ENCODE measurements at regions not wholly inside any gene's neighbourhood (a gene's known extent, or its start where the extent isn't known, plus 50 kb on each side); places are given as distances from the start of the nearest gene placed in this dataset.

DNA sequence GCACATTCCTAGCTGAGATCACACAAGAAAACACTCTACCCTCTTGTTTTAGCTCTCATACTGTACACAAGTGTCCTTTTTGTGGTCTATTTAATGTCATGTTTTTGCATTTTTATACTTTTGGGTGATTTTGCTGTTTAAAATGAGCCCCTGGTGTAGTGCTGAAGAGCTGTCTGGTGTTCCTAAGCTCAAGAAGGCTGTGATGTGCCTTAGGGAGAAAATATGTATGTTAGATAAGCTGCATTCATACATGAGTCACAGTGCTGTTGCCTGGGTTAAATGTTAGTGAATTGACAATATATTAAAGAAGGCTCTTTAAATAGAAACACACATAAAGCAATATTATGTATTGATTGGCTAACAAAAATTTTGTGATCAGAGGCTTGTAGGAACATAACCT, 387.4 kb upstream of the C2CD4B start:
- Histone ChIP-seq H3K36me3 (replicated peaks in 1 of 2; ENCODE audit: control insufficient read depth in 2 of 2, insufficient read depth in 2 of 2, low read length in 2 of 2) (no peaks in the 10 kb centered on the region), H3K4ac (ENCODE audit: low read length) (no peak overlapping the region), H2BK120ac (ENCODE audit: low read depth, low read length) (no peak overlapping the region), H2BK15ac (ENCODE audit: low read length) (no peak overlapping the region), H3K14ac (ENCODE audit: low read length) (no peak overlapping the region), H2AFZ (ENCODE audit: low read length) (no peak overlapping the region), H2BK5ac (ENCODE audit: low read length) (no peak overlapping the region), H4K8ac (ENCODE audit: low read depth, low read length) (no peak overlapping the region), H3K4me3 (ENCODE audit: low read length in 2 of 2) (no peak overlapping the region), H3K79me1 (ENCODE audit: low read depth, low read length) (peaks cover 2% of the 10 kb centered on the region), H3K23ac (ENCODE audit: low read depth, low read length, poor library complexity) (no peak overlapping the region), H3K4me1 (ENCODE audit: control insufficient read depth in 2 of 2, insufficient read depth in 1 of 2, low read depth in 1 of 2, low read length in 2 of 2) (no peaks in the 10 kb centered on the region), H2BK12ac (ENCODE audit: low read length) (no peak overlapping the region), H3K18ac (ENCODE audit: low read length) (no peak overlapping the region), H4K91ac (ENCODE audit: low read depth, low read length, poor library complexity) (no peak overlapping the region), H3K9ac (ENCODE audit: low read depth, low read length, poor library complexity) (no peak overlapping the region), H3K27me3 (ENCODE audit: control insufficient read depth in 3 of 3, insufficient read depth in 3 of 3, low read depth in 1 of 3, low read length in 3 of 3) (no peaks in the 10 kb centered on the region), H3K9me3 (replicated peaks in 1 of 2; ENCODE audit: control insufficient read depth in 2 of 2, insufficient read depth in 1 of 2, low read depth in 1 of 2, low read length in 2 of 2) (no peaks in the 10 kb centered on the region), H2AK5ac (ENCODE audit: low read depth, low read length) (no peak overlapping the region), H3K27ac (replicated peaks; ENCODE audit: low read length) (no peak overlapping the region), H3K4me2 (ENCODE audit: insufficient read depth, low read length, poor library complexity, severe bottlenecking) (no peak overlapping the region)
- no peak for DNase-seq (ENCODE audit: low spot score)

GRCh38 chr15:62553911-62554563, 389.0 kb upstream of the C2CD4B start:
- Histone ChIP-seq H2BK12ac (ENCODE audit: low read length) (no peak overlapping the region), H3K4me1 (ENCODE audit: control insufficient read depth in 2 of 2, insufficient read depth in 1 of 2, low read depth in 1 of 2, low read length in 2 of 2) (no peaks in the 10 kb centered on the region), H2BK120ac (ENCODE audit: low read depth, low read length) (no peak overlapping the region), H3K36me3 (replicated peaks in 1 of 2; ENCODE audit: control insufficient read depth in 2 of 2, insufficient read depth in 2 of 2, low read length in 2 of 2) (no peaks in the 10 kb centered on the region), H3K79me1 (ENCODE audit: low read depth, low read length) (peaks cover 2% of the 10 kb centered on the region), H3K18ac (ENCODE audit: low read length) (no peak overlapping the region), H2AK5ac (ENCODE audit: low read depth, low read length) (no peak overlapping the region), H3K9ac (ENCODE audit: low read depth, low read length, poor library complexity) (no peak overlapping the region), H3K9me3 (replicated peaks in 1 of 2; ENCODE audit: control insufficient read depth in 2 of 2, insufficient read depth in 1 of 2, low read depth in 1 of 2, low read length in 2 of 2) (no peaks in the 10 kb centered on the region), H3K27ac (replicated peaks; ENCODE audit: low read length) (no peak overlapping the region), H3K23ac (ENCODE audit: low read depth, low read length, poor library complexity) (no peak overlapping the region), H3K27me3 (ENCODE audit: control insufficient read depth in 3 of 3, insufficient read depth in 3 of 3, low read depth in 1 of 3, low read length in 3 of 3) (no peaks in the 10 kb centered on the region), H3K4me2 (ENCODE audit: insufficient read depth, low read length, poor library complexity, severe bottlenecking) (no peak overlapping the region), H3K4ac (ENCODE audit: low read length) (no peak overlapping the region), H2BK5ac (ENCODE audit: low read length) (no peak overlapping the region), H2AFZ (ENCODE audit: low read length) (no peak overlapping the region), H4K8ac (ENCODE audit: low read depth, low read length) (no peak overlapping the region), H2BK15ac (ENCODE audit: low read length) (no peak overlapping the region), H3K14ac (ENCODE audit: low read length) (no peak overlapping the region), H3K4me3 (ENCODE audit: low read length in 2 of 2) (no peak overlapping the region), H4K91ac (ENCODE audit: low read depth, low read length, poor library complexity) (no peak overlapping the region)
- no peak for DNase-seq (ENCODE audit: low spot score)
- no CpG with 5 or more reads among the region's 2 CpGs for WGBS, 2 donors (ENCODE audit: extremely low coverage in 2 of 2, insufficient read length in 2 of 2, insufficient replicate concordance in 1 of 2)

GRCh38 chr15:62558640-62559380, 393.7 kb upstream of the C2CD4B start:
- H2BK120ac ChIP-seq (ENCODE audit: low read depth, low read length), result no peak overlapping the region
- no peak overlapping the region for H2BK12ac ChIP-seq (ENCODE audit: low read length)
- H3K4me1 ChIP-seq (ENCODE audit: control insufficient read depth in 2 of 2, insufficient read depth in 1 of 2, low read depth in 1 of 2, low read length in 2 of 2), result peaks cover 0 to 5% of the 10 kb centered on the region in 2 donors
- no peak overlapping the region for H3K27ac ChIP-seq (replicated peaks; ENCODE audit: low read length)
- H3K79me1 ChIP-seq (ENCODE audit: low read depth, low read length), result no peaks in the 10 kb centered on the region
- H2BK15ac ChIP-seq (ENCODE audit: low read length), result no peak overlapping the region
- H3K14ac ChIP-seq (ENCODE audit: low read length), result no peak overlapping the region
- H2AK5ac ChIP-seq (ENCODE audit: low read depth, low read length), result no peak overlapping the region
- H4K8ac ChIP-seq (ENCODE audit: low read depth, low read length), result no peak overlapping the region
- no CpG with 5 or more reads among the region's 8 CpGs for WGBS, 2 donors (ENCODE audit: extremely low coverage in 2 of 2, insufficient read length in 2 of 2, insufficient replicate concordance in 1 of 2)
- DNase-seq (ENCODE audit: low spot score), result no peak
- H3K27me3 ChIP-seq (ENCODE audit: control insufficient read depth in 3 of 3, insufficient read depth in 3 of 3, low read depth in 1 of 3, low read length in 3 of 3), result no peaks in the 10 kb centered on the region
- H3K9me3 ChIP-seq (replicated peaks in 1 of 2; ENCODE audit: control insufficient read depth in 2 of 2, insufficient read depth in 1 of 2, low read depth in 1 of 2, low read length in 2 of 2), result no peaks in the 10 kb centered on the region
- no peak overlapping the region for H3K4ac ChIP-seq (ENCODE audit: low read length)
- no peak overlapping the region for H2BK5ac ChIP-seq (ENCODE audit: low read length)
- H3K36me3 ChIP-seq (replicated peaks in 1 of 2; ENCODE audit: control insufficient read depth in 2 of 2, insufficient read depth in 2 of 2, low read length in 2 of 2), result no peaks in the 10 kb centered on the region
- H3K18ac ChIP-seq (ENCODE audit: low read length), result no peak overlapping the region
- no peak overlapping the region for H3K23ac ChIP-seq (ENCODE audit: low read depth, low read length, poor library complexity)
- no peak overlapping the region for H3K4me3 ChIP-seq (ENCODE audit: low read length in 2 of 2)
- H2AFZ ChIP-seq (ENCODE audit: low read length), result no peak overlapping the region
- no peak overlapping the region for H4K91ac ChIP-seq (ENCODE audit: low read depth, low read length, poor library complexity)
- H3K9ac ChIP-seq (ENCODE audit: low read depth, low read length, poor library complexity), result no peak overlapping the region
- no peak overlapping the region for H3K4me2 ChIP-seq (ENCODE audit: insufficient read depth, low read length, poor library complexity, severe bottlenecking)

- Histone ChIP-seq H4K91ac (ENCODE audit: low read depth, low read length, poor library complexity) (no peak overlapping the region), H2BK12ac (ENCODE audit: low read length) (no peak overlapping the region), H4K8ac (ENCODE audit: low read depth, low read length) (no peak overlapping the region), H3K23ac (ENCODE audit: low read depth, low read length, poor library complexity) (no peak overlapping the region), H2AK5ac (ENCODE audit: low read depth, low read length) (no peak overlapping the region), H3K9me3 (replicated peaks in 1 of 2; ENCODE audit: control insufficient read depth in 2 of 2, insufficient read depth in 1 of 2, low read depth in 1 of 2, low read length in 2 of 2) (no peaks in the 10 kb centered on the region), H3K9ac (ENCODE audit: low read depth, low read length, poor library complexity) (no peak overlapping the region), H3K27ac (replicated peaks; ENCODE audit: low read length) (no peak overlapping the region), H3K4me3 (ENCODE audit: low read length in 2 of 2) (no peak overlapping the region), H3K18ac (ENCODE audit: low read length) (no peak overlapping the region), H2BK120ac (ENCODE audit: low read depth, low read length) (no peak overlapping the region), H2BK5ac (ENCODE audit: low read length) (no peak overlapping the region), H2BK15ac (ENCODE audit: low read length) (no peak overlapping the region), H3K27me3 (ENCODE audit: control insufficient read depth in 3 of 3, insufficient read depth in 3 of 3, low read depth in 1 of 3, low read length in 3 of 3) (no peaks in the 10 kb centered on the region), H3K14ac (ENCODE audit: low read length) (no peak overlapping the region), H2AFZ (ENCODE audit: low read length) (no peak overlapping the region), H3K4me1 (ENCODE audit: control insufficient read depth in 2 of 2, insufficient read depth in 1 of 2, low read depth in 1 of 2, low read length in 2 of 2) (peaks cover 0 to 5% of the 10 kb centered on the region in 2 donors), H3K4ac (ENCODE audit: low read length) (no peak overlapping the region), H3K36me3 (replicated peaks in 1 of 2; ENCODE audit: control insufficient read depth in 2 of 2, insufficient read depth in 2 of 2, low read length in 2 of 2) (no peaks in the 10 kb centered on the region), H3K4me2 (ENCODE audit: insufficient read depth, low read length, poor library complexity, severe bottlenecking) (no peak overlapping the region), H3K79me1 (ENCODE audit: low read depth, low read length) (no peaks in the 10 kb centered on the region)
- no peak for DNase-seq (ENCODE audit: low spot score)
- WGBS, 2 donors (ENCODE audit: extremely low coverage in 2 of 2, insufficient read length in 2 of 2, insufficient replicate concordance in 1 of 2), result no CpG with 5 or more reads among the region's 1 CpG
These were observed 394.3 kb upstream of the C2CD4B start for GRCh38 chr15:62559381-62559733.
